ENCODE measurements at regions not wholly inside any gene's neighbourhood (a gene's known extent, or its start where the extent isn't known, plus 50 kb on each side); places are given as distances from the start of the nearest gene placed in this dataset.

DNA sequence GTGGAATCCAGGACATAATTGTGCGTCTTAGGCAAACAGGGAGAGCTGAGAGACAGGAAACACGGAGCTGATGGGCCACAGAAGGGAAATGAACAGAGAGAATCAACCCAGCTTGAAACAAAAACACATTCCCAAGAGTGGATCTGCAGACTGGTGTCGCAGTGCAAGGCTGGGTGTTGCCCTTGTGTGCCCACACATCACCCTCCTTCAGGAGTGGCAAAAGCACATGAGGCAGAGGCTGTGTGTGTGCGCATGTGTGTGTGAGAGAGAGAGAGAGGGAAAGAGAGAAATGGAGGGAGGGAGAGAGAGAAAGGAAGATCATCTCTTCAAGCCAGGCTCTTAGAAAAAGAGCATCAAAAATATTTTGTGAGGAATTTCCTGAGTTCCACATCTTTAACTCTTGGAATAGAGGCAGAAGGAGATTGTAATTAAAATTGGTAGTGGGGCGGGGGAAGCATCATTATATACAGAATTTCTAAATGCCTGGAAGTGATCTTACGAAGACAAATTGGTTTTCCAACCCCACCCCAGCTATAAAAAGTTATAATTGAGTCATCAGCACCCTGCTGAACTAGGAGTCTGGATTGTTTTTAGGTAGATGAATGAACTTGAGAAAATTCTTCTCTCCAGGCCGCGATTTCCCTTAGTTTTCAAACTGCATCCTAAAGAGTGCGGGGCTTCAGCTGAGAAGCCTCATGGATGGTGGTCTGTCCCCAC is 480.7 kb downstream of the NPHP4 start:
- DNase-seq: no peak

DNA sequence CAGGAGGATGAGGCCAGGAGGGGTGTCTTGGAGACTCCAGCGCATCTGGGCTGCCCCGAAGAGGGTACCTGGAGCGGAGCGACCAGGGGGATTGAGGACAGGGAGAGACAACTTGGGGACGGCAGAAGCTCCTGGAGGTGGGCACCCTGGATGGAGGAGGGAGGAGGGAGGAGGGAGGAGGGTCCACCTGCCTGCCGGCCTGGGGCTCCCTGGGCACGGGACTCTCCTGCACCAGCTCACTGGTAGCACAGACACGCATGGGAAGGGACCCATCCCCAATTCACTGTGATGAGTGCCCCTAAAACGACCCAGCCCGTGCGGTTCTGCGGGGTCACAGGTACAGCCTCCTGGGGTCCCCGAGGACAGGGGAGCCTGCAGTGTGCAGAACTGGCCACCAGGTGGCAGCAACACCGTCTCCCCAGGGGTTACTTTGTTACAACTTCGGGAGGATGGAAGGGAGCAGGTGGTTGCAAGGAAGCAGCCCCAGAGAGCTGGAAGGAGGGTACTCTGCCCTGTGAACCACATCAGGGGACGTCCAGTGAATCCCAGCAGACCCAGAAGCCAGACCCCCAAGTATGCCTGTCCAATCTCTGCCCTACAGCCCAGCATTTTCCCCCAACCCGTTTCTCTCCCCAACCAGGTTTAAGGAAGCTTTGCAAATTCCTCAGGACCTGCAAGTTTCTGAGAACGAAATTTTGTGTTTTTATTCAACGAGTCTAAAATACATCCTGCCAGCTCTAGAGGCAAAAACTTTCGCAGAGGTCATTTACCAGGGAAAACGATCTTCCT is 482.4 kb downstream of the NPHP4 start:
- DNase-seq: peak; percentile 22

DNA sequence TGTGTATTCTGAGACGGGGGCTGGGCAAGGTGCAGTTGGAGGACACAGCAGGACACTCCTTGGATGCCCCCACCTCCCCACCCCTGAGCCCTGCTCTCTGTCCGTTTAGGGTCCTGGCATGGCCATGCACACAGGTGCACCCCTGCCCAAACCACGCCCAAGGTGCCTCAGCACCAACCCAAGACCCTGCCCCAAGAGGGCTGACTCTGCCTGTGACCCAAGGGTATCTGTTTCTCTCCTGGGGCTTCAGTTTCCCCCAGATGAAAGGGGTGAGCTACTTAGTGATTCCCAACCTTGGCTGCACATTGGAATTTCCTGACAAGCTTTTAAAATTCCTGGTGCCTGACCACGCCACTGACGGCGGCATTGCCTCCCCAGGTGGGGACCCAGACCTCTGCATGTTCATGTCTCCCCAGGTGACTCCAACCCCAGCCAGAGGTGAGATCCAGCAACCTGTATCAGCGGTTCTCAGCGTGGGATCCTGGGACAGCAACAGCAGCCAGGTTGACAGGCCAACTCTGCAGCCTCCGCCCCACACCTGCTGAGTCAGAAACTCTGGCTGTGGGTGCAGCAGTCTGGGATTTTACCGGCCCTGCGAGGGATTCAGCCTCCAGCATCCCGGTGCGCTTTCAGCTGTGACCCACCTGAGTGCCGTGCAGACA is 483.4 kb downstream of the NPHP4 start:
- no peak for DNase-seq

DNA sequence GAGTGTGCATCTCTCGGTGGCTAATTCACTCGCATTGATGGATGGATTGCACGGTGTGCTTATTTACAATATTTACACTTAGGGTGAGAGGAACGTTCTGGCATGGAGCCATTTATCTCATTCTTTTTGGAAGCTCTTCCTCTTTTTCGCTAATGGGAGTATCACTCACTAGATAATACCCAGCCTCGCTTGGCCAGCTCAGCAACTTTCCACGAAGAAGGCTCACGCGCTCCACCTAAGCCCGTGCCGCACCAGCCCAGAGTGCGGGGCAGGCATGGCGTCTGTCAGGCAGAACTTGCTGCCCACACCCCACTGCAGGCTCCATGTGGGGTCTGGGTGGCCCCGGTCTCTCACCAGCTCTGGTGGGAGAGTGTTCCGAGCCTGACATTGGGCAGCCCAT is 484.9 kb downstream of the NPHP4 start:
- peak; percentile 80 for DNase-seq

DNA sequence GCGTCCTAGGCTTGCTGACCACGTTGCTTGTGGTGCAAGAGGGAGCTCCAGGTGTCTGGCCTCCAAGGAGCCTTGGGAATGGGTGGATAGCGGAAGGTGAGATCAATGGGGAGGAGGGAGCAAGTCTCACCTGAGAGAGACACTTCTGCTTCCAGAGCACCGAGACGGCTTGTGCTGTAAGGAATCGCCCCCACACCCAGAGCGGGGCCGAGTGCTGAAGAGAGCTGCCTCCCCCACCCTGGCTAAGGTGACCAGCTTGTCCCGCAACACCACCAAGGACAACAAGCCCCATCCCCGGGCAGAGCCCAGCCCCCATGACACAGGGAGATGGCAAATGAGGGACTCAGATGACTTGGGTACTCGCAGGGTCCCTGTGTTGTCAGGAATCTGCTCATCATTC is 485.6 kb downstream of the NPHP4 start:
- DNase-seq: no peak

DNA sequence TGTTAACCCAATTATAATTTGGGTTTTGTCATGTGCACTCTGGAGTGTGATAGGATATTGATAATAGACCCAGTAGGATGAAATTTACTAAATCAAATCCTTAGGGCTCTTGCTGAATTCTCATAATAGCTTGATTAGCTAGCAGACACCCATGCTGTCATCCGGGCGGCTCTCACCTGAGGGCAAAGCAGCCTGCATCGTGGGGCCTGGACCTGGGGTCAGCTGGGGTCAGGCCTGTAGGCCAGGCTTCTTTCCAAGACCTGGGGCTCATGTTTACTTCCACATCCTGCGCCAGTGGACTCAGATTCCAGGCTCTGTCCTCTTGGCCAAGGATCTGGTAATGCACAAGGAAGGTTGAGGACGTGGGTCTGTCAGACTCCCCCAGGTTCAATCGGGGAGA is 486.3 kb downstream of the NPHP4 start:
- no peak for DNase-seq

DNA sequence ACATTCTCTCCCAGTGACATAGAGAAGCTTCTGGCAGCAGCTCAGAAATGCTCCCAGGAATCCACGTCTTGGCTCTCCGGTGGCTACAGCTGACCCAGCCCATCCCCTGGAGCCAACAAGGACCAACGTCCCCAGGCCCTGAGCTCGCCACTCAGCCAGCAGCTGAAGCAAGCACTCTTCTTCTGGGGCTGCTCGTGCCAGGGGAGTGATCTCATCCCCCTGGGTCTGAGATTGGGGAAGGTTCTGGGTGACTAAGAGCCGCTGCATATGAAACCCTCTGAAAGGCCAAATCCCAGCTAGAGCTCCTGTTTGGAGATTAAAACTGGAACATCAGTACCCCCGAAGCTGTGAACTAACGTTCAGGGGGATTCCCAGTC is 487.9 kb downstream of the NPHP4 start:
- no peak for DNase-seq

DNA sequence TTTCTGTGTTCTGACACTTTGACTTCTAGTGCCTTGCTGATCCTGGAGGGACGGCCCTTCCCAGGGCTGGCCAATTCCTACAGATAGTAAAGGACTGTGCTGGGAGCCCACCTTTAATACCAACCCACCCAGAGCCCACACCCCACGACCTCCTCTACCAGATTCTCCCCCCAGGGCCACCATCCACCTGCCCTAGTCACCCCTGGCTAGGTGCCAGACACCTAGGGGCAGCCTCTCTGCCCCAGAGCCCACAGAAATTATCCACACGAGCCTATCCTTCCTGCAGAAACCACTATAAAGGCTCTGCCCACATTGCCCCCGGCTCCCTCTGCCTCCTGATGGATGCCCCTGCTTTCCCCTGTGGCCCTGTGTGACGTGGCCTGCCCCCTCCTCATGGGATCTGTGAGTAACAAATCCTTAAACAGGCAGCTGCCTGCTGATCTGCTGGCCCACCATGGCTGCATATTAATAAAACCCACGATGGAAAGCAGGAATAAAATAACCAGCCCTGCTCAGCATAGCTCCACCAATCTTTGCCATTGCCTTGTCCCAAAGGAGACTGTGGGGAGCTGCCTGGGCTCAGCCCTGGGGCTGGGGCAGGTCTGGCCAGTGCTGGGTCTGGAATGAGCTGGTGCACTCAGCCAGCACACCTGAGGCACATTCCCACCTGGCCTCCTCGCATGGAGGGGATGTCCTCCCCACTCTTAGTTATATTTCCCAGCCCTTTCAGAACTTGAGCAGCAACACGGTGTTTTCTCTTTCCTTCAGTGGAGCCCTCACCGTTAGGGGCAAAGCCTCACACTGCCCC is 488.5 kb downstream of the NPHP4 start:
- DNase-seq: no peak

DNA sequence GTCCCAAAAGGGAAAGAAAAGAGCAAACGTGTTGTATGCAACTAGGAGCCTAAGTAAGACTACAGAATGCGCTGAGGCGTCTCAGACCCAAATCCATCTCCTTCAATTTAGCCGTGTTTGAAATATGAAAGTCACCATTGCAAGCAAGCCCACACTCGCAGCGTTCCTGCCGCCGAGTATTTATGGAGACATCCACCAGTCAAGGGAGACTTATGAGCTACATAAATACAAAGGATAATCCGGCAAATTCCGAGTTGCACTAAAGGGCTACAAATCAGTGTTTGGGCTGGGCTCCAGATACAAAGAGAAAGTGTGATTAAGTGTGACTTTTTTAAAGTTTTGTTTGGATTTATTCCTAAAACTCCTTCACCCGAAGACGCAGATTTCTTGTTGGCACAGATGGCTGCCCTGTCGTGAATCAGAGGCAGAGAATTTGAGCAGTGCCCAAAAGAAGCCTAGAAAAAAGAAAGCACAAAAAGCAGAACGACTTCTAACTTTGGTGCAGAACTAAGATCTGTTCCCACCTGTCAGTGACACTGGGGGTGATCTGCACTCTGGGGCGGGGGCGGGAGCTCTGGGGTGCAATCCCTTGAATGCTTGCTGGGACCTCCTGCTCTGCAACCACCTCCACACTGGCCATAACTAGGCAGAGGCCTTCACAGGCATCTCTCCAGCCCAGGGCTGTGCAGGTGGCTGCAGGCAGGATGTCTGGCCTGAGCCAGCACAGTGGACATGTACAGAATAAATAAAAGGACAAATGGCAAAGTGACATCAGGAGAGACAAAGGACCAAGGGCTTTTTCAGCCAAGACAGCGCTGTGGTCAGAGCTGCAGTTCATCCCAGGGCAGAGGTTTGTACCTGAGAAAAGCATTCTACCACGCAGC is 489.7 kb downstream of the NPHP4 start:
- no peak for DNase-seq

DNA sequence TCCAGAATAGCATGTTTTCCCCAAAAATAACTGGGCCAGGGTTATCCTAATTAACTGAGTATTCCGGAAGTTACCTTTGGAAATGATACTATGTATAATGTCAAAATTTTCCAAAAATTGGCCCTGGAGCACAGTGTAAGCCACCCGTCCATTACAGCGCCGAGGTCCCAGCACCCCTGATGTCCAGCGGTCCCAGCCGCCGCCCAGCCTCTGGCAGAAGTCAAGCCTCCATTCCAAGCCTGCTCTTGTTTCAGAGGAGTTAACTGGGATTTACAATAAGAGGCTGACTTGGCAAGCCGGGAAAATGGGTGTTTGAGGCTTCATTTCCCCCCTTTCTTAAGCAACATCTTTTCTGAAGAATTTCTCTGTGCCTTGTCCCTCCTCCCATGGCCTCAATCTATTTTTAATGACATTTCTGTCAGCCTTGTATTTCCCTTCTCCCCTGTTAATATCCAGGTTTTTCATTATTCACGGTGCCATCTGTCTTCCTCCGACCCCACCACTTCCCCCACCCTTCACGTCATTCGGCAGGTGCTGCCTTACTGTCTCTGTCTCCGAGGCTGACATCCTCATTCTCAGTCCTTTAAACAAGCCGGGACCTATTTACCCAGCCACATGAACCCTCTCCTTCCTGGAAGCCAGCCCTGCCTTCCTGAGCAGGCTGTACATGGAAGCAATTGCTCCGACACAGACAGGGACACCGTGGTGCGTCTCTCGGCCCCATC is 490.9 kb downstream of the NPHP4 start:
- no peak for DNase-seq

DNA sequence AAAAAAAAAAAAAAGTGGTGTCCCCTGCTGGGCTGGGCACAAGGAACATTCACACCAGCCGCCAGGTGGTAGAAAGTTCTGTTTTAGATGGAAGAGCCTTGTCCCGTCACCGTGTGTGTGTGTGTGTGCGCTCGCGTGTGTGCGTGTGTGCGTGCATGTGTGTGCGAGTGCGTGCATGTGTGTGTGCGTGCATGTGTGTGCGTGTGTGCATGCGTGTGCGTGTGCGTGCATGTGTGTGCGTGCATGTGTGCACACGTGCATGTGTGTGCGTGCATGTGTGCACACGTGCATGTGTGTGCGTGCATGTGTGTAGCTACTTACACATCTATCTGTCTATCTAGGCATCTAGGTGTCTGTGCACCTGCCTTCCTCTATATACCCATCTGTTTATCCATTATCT is 491.7 kb downstream of the NPHP4 start:
- DNase-seq: no peak

DNA sequence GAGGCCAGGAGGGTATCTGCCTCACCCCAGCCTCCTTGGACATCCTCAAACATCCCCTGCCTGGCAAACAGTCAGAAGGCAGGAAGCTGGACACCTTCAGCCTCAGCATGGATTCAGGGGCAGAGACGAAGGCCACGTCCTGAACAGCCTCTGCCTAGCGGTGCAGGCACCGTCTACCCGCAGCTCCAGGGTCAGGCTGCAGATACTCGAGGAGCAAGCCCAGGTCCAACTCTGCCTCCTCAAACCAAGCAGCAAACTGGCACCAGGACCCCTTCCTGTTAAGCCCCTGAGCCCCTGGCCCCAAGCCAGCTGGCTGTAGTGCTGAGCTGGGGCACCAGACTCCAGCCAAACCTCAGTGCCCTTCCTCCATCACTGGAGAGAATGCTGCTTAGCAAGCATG is 494.7 kb downstream of the NPHP4 start:
- no peak for DNase-seq

DNA sequence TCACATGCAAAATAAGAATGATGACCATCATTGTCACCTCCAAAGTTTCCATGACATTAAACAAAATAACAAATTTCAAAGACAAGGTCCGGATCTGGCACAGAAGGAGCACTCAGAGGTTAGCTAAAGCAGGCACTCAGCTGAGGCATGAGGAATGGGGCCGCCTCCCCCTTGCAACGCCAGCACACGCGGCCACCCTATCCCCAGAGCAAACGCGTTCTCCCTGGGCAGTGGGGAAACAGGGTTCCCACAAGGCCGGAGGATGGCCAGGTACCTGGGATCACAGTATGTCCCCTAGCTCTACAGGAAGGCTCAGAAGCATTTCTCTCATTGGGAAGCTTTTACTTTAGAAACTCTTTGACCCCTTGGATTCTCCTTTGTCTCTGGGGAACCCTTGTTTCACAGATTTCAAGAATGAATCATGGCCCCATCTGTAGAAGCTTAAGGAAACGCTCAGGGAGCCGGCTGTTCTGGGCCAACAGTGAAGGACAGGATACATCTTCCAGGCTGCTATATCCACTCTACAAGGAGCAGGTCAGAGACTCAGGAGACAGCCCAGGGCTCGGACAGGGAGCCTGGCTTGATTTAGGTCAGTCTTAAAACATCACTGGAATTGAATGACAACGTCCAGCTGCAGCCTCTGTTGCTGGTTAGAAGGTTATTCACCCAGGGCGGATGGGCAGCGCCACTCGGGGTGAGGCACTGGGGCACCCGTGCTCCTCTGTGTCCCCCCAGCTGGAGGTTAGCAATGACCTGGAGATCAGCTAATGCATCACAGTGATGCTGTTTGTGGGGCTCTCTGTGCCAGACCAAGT is 496.4 kb downstream of the NPHP4 start:
- no peak for DNase-seq

DNA sequence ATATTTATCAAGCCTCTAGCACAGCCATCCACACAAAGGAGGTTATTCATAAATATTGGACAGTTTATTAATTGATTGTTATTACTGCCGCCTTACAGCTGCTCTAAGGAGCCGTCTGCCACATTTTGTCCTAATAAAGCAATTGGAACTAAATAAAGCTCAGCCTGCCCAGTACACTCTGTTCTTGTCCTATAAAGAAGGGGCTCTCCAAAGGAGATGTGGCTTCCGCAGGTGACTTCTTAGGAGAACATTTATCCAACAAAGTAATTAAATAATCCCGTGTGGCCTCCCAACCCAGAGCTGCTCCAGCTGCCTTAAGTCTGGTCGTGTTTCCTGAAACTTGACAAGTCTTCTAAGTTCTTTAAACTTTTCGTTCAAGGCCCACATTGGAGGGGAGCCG is 497.7 kb downstream of the NPHP4 start:
- DNase-seq: no peak

DNA sequence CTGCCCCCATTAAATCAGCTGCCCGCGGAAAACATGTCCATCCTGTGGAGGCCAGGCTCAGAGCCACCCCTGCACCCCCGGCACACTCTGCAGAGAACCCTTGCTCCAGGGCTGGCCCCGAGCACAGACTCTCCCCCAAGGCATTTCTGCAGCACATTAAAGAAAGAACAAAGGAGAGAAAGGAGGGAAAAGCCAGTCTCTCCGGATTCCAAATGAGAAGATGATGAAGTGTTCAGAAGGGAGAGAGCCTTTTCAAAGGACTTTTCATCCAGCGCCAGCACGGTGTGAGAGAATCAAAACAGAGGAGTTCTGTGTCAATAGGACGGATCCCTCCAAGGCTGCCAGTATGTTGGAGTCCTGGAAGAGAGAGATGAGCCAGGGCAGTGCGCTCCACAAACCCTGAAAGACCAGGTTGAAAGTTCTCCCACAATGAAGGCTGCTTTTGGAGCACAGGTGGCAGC is 498.3 kb downstream of the NPHP4 start:
- no peak for DNase-seq

DNA sequence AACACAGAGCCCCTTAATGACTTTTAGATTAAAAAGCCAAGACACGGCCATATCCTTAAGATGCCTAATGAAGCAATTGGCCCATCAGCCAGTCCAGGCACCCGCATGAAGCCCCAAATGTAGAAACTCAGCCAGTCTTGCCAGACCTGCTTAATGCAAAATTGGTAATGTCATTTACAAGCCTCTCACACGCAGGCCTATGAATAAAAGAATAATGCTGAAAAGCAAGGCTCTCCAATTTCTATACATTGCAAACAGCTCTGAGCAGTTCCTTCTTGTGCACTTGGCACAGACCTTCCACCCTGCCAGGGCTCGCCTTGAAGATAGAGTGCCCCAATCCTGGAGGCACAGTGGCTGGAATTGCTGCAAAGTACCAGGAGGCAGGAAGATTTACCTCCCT is 498.9 kb downstream of the NPHP4 start:
- no peak for DNase-seq

DNA sequence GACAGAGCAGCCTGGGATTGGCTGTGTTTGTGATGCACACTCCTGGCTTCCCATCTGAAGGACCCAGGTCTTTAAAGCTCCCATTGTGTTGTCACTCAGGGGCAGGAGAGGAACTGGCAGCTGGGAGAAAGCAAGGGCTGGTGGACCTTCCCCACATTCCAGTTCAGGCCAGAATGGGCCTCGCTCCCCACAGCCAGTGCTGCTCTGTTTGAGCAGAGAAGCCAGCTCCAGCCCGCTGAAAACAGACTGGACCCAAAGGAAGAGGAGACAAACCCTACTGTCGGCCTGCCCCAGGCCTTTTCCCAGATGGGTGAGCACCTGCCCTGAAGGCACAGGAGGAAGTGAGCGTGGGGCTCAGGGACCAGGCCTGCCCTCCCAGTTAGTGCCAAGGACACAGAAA is 499.4 kb downstream of the NPHP4 start:
- no peak for DNase-seq

DNA sequence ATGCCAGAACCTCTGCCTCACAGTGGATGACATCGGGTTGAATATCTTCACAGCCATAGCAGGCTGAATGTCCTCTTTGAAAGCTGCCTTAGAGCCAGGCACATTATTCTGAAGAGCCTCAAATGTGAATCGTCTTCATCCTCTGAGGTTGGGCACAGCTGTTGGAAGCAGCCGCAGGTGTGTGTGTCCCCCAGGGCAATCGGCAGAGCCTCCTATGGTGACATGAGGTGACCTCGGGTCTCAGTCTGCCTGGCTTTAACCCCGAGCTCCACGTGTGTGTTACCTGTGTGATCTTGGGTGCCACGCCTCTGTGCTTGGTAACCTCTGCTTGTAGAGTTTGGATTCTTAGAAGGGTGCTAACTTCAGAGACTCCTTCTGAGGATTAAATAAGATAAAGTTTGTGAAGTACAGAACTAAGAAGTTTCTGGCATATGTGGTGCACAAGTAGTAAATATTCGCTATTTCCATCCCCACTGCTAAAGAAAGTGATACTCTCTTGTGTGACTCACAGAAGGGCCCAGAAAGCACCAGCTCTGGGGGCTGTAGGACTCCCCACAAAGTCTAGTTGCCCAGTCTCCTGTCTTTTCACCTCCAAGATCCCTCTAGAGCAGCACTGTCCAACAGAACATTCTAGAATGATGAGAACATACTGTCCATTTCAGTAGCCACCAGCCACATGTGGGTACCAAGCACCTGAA is 500.9 kb downstream of the NPHP4 start:
- no peak for DNase-seq

DNA sequence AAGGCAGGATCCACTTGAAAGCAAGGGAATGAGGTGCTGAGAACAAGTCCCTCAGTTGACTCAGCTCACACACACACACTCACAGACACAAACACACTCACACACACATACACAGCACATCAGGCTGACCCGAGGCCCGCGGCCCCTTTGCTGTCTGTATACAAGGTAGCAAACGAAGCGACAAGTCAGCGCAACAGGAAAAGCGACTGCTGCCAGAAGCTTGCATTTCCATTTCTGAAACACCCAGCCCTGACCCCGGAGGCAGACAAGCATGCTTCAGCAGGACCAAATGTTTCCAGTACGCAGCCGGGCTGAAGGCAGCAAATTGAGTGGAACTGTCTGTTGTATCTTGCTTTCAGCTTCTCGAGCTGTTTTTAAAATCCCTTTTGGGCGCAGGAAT is 501.6 kb downstream of the NPHP4 start:
- no peak for DNase-seq

DNA sequence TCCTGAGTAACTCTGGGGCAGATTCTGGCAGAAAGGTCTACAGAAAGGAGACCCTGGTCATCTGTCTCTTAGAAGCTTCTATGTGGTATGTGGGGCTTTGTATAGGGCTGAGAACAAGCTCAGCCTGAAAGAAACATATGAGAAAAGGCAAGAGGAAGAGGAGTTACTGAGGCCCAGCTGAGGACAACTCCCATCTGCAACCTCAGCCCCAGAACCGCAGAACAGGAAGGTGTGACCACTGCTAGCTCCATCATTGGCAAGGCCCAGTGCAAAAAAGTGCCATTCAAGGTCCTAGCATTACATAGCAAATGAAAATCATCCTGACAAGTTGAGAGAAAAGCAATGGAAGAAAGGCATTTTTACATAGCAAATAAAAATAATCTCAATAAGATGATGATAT is 503.8 kb downstream of the NPHP4 start:
- DNase-seq: no peak
